Calu3 (cell line): ENCODE measurements at regions not wholly inside any gene's neighbourhood (a gene's known extent, or its start where the extent isn't known, plus 50 kb on each side); places are given as distances from the start of the nearest gene placed in this dataset.

Experiments used
- BruUV-seq: library from RNA; stranded (reverse); fragments of 400-500 nt; replicated peaks from 2 replicates; lab custom pipeline; 2021; lab: Mats Ljungman, UMichigan
- CTCF ChIA-PET: fragments of 300-600 bp; sonication (Branson Sonifier 250); formaldehyde crosslinking; loops from one replicate; lab custom pipeline; 2022; ENCODE audit warnings: antibody characterized with exemption; lab: Charles Lee
- DNase-seq: peaks from one replicate; pipeline ENCODE4 v3.0.0; 2022
- H3K27ac Mint-ChIP-seq: one replicate; pipeline ENCODE4 v1.8.0; 2022; ENCODE audit warnings: mixed read lengths; ENCODE audit not compliant: unreplicated experiment
- H3K27me3 Mint-ChIP-seq: one replicate; pipeline ENCODE4 v1.8.0; 2022; ENCODE audit warnings: mixed read lengths; ENCODE audit not compliant: unreplicated experiment
- H3K36me3 Mint-ChIP-seq: one replicate; pipeline ENCODE4 v1.8.0; 2022; ENCODE audit warnings: mild to moderate bottlenecking, moderate library complexity, mixed read lengths; ENCODE audit not compliant: insufficient read depth, unreplicated experiment
- H3K4me1 Mint-ChIP-seq: one replicate; pipeline ENCODE4 v1.8.0; 2022; ENCODE audit warnings: mild to moderate bottlenecking, low read depth, mixed read lengths; ENCODE audit not compliant: unreplicated experiment
- H3K4me3 Mint-ChIP-seq: one replicate; pipeline ENCODE4 v1.8.0; 2022; ENCODE audit warnings: mild to moderate bottlenecking, low read depth, moderate library complexity, mixed read lengths; ENCODE audit not compliant: unreplicated experiment
- H3K9me3 Mint-ChIP-seq: one replicate; pipeline ENCODE4 v1.8.0; 2022; ENCODE audit warnings: low read depth, mixed read lengths; ENCODE audit not compliant: unreplicated experiment
- CTCF ChIP-seq: fragments of 200-600 bp; IDR thresholded peaks from one replicate; pipeline ENCODE4 v1.8.0; 2022; ENCODE audit warnings: antibody characterized with exemption; ENCODE audit not compliant: unreplicated experiment
- intact Hi-C: fragments of 100-400 bp; cut with micrococcal nuclease; formaldehyde crosslinking; loops from one replicate; pipeline ENCODE4 v1.10.0; 2022; ENCODE audit not compliant: unreplicated experiment

- intact Hi-C loops, result no loop called here
- CTCF ChIA-PET, result interaction anchor here (0.6 to 0.7 kb wide), 2 partner anchors 762 to 1935 kb away, joined by 3 read pairs; no protein-coding TSS in a partner anchor
- Mint-ChIP-seq H3K27me3 (no peaks in the 10 kb centered on the region), H3K36me3 (no peaks in the 10 kb centered on the region), H3K9me3 (no peaks in the 10 kb centered on the region), H3K4me1 (no peaks in the 10 kb centered on the region), H3K4me3 (no peak overlapping the region), H3K27ac (no peak overlapping the region)
- no peak for TF ChIP-seq CTCF
- DNase-seq, result no peak
- no TSS peak for BruUV-seq
Measured at GRCh38 chr12:58487678-58488161, 432.6 kb downstream of the LRIG3 start.

GRCh38 chr12:58489394-58489793, 430.9 kb downstream of the LRIG3 start:
- no peak overlapping the region for H3K4me3 Mint-ChIP-seq
- no peak for TF ChIP-seq CTCF
- CTCF ChIA-PET, result no interaction called here
- no peak for DNase-seq
- intact Hi-C loops, result no loop called here
- no TSS peak for BruUV-seq
- H3K36me3 Mint-ChIP-seq, result no peaks in the 10 kb centered on the region
- no peaks in the 10 kb centered on the region for H3K9me3 Mint-ChIP-seq
- no peaks in the 10 kb centered on the region for H3K4me1 Mint-ChIP-seq
- H3K27me3 Mint-ChIP-seq, result no peaks in the 10 kb centered on the region
- no peak overlapping the region for H3K27ac Mint-ChIP-seq

- CTCF ChIA-PET, result no interaction called here
- intact Hi-C loops, result no loop called here
- no TSS peak for BruUV-seq
- Mint-ChIP-seq H3K36me3 (no peaks in the 10 kb centered on the region), H3K9me3 (no peaks in the 10 kb centered on the region), H3K27ac (no peak overlapping the region), H3K4me3 (no peak overlapping the region), H3K27me3 (no peaks in the 10 kb centered on the region), H3K4me1 (peaks cover 2% of the 10 kb centered on the region)
- DNase-seq, result no peak
- no peak for TF ChIP-seq CTCF
Measured at GRCh38 chr12:58491306-58491705, 429.0 kb downstream of the LRIG3 start.

- no TSS peak for BruUV-seq
- no peak for TF ChIP-seq CTCF
- Mint-ChIP-seq H3K4me1 (peaks cover 10% of the 10 kb centered on the region), H3K27me3 (no peaks in the 10 kb centered on the region), H3K27ac (no peak overlapping the region), H3K36me3 (no peaks in the 10 kb centered on the region), H3K9me3 (no peaks in the 10 kb centered on the region), H3K4me3 (no peak overlapping the region)
- intact Hi-C loops, result no loop called here
- DNase-seq, result peak; percentile 41
- CTCF ChIA-PET, result interaction anchor here (0.6 to 0.9 kb wide), 2 partner anchors 20 to 568 kb away, joined by 3 to 5 read pairs; no protein-coding TSS in a partner anchor
Measured at GRCh38 chr12:58496411-58497190, 423.7 kb downstream of the LRIG3 start.
